Muscle of leg (tissue), 3 donors: ENCODE measurements at regions not wholly inside any gene's neighbourhood (a gene's known extent, or its start where the extent isn't known, plus 50 kb on each side); places are given as distances from the start of the nearest gene placed in this dataset.

ENCODE experiments used
- DNase-seq: peaks from one replicate; pipeline ENCODE4 v3.0.0; 2013
- H3K27ac ChIP-seq: one replicate; pipeline ENCODE4 v1.5.1; 2013; ENCODE audit warnings: mild to moderate bottlenecking, low read length, control low read depth
- H3K27me3 ChIP-seq: one replicate; pipeline ENCODE4 v1.6.1; 2013; ENCODE audit warnings: low read length; ENCODE audit not compliant: control insufficient read depth, insufficient read depth
- H3K36me3 ChIP-seq: one replicate; pipeline ENCODE4 v1.6.1; 2013; ENCODE audit warnings: low read length; ENCODE audit not compliant: control insufficient read depth, insufficient read depth
- H3K4me1 ChIP-seq: one replicate; pipeline ENCODE4 v1.6.1; 2013; ENCODE audit warnings: low read length; ENCODE audit not compliant: control insufficient read depth, insufficient read depth
- H3K4me3 ChIP-seq: one replicate; pipeline ENCODE4 v1.5.1; 2013; ENCODE audit warnings: low read length, control low read depth
- H3K9me3 ChIP-seq: replicated peaks from 2 replicates; pipeline ENCODE4 v1.6.1; 2013; ENCODE audit warnings: low read depth, low read length; ENCODE audit not compliant: control insufficient read depth
- WGBS: methylation state at CpG from one replicate; pipeline ENCODE4 v1.1.5; 2013; ENCODE audit warnings: missing lambda C conversion rate; ENCODE audit not compliant: insufficient coverage; 5-methylcytosine and 5-hydroxymethylcytosine counted together

DNA sequence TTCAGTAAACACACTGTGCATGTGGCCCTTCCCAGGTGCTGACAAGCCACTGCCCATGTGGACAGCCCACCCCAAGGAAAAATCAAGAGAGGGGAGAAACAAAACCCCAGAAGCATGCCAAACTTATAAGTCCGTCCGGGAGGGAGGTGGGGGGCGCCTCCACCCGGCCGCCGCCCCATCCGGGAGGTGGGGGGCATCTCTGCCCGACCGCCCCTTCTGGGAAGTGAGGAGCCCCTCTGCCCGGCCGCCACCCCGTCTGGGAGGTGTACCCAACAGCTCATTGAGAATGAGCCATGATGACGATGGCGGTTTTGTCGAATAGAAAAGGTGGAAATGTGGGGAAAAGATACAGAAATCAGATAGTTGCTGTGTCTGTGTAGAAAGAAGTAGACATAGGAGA, 53.8 kb upstream of the C2CD4B start:
- no peak overlapping the region for H3K4me3 ChIP-seq
- no peaks in the 10 kb centered on the region for H3K27me3 ChIP-seq
- WGBS = 95% methylated on average over 13 of the region's 15 CpGs
- DNase-seq = no peak
- H3K4me1 ChIP-seq = no peaks in the 10 kb centered on the region
- no peaks in the 10 kb centered on the region for H3K36me3 ChIP-seq
- peaks cover 23% of the 10 kb centered on the region for H3K9me3 ChIP-seq
- H3K27ac ChIP-seq = no peak overlapping the region

DNA sequence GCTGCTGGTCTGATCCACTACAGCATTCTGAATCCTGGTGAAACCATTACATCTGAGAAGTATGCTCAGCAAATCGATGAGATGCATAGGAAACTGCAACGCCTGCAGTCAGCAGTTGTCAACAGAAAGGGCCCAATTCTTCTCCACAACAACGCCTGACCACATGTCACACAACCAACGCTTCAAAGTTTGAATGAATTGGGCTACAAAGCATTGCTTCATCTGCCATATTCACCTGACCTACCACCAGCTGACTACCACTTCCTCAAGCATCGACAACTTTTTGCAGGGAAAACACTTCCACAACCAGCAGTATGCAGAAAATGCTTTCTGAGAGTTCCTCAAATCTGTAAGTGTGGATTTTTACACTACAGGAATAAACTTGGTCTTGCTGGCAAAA, 54.7 kb upstream of the C2CD4B start:
- Histone ChIP-seq H3K9me3 (peaks cover 23% of the 10 kb centered on the region), H3K27ac (no peak overlapping the region), H3K4me3 (no peak overlapping the region), H3K4me1 (no peaks in the 10 kb centered on the region), H3K36me3 (no peaks in the 10 kb centered on the region), H3K27me3 (no peaks in the 10 kb centered on the region)
- no peak for DNase-seq
- WGBS = 76% methylated on average over 4 of the region's 5 CpGs

DNA sequence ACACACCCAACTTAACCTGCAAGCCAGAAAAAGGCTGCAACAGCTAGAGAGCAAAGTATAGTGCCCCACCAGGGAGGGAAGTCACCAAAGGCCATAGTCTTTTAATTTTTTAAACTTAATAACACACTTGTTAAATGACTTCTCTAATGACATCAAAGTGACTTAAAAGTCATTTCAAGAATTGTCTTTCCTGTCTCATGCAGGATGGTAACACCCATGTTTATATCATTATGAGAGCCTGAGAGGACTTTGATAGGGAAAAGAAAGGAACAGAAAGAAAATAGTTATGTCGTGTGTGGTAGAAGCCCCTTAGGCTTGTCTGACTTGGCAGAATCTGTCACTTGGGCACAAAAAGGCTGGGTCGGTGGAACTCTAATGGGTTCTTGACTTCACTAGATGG, 57.9 kb upstream of the C2CD4B start:
- WGBS = 78% methylated on average over 2 of the region's 2 CpGs
- H3K4me3 ChIP-seq = no peak overlapping the region
- no peak overlapping the region for H3K27ac ChIP-seq

DNA sequence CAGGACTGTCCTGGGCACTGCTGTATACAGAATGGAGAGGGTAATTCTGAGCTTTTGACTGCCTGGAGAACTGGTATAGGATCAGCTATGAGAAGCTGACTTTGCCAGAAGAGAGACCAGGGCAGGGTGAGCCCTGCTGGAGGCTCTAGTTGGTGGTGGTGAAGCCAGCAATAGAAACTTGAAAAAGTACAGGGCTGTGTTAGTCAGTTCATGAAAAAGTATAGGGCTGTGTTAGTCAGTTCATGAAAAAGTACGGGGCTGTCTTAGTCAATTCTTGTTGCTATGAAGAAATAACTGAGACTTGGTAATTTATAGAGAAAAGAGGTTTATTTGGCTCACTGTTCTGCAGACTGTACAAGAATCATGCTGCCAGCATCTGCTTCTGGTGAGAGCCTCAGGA, 63.5 kb upstream of the C2CD4B start:
- H3K27ac ChIP-seq = no peak overlapping the region
- no peaks in the 10 kb centered on the region for H3K9me3 ChIP-seq
- H3K4me1 ChIP-seq = no peaks in the 10 kb centered on the region
- H3K4me3 ChIP-seq = no peak overlapping the region
- H3K36me3 ChIP-seq = no peaks in the 10 kb centered on the region
- no peaks in the 10 kb centered on the region for H3K27me3 ChIP-seq
- WGBS = 89% methylated on average over 1 of the region's 1 CpG
- DNase-seq = no peak

More for the DNA sequence above, 57.9 kb upstream of the C2CD4B start:
- Histone ChIP-seq H3K36me3 (no peaks in the 10 kb centered on the region), H3K4me1 (no peaks in the 10 kb centered on the region), H3K9me3 (peaks cover 2% of the 10 kb centered on the region), H3K27me3 (no peaks in the 10 kb centered on the region)
- DNase-seq = no peak

DNA sequence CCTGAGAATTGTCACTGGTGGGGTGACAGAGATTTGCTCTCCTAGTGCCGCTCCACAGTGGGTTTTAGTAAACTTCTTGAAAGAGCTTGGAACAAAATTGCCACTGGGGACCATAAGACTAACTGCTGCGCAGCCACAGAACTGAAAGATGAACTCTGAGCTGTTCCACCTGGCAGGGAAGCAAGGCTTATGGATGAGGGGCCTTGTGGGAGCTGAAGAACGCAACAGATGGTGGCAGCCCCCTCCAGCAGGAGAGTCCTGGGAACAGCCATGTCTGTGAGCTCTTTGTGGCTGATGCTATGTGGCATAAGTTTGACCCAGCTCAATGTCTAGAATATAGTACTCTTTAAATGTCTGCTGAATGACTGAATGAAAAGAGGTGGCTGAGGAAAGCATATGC, 66.8 kb upstream of the C2CD4B start:
- Histone ChIP-seq H3K36me3 (no peaks in the 10 kb centered on the region), H3K9me3 (no peaks in the 10 kb centered on the region), H3K27ac (no peak overlapping the region), H3K4me1 (no peaks in the 10 kb centered on the region), H3K27me3 (no peaks in the 10 kb centered on the region), H3K4me3 (no peak overlapping the region)
- 25% methylated on average over 3 of the region's 3 CpGs for WGBS
- DNase-seq = peak; percentile 21

DNA sequence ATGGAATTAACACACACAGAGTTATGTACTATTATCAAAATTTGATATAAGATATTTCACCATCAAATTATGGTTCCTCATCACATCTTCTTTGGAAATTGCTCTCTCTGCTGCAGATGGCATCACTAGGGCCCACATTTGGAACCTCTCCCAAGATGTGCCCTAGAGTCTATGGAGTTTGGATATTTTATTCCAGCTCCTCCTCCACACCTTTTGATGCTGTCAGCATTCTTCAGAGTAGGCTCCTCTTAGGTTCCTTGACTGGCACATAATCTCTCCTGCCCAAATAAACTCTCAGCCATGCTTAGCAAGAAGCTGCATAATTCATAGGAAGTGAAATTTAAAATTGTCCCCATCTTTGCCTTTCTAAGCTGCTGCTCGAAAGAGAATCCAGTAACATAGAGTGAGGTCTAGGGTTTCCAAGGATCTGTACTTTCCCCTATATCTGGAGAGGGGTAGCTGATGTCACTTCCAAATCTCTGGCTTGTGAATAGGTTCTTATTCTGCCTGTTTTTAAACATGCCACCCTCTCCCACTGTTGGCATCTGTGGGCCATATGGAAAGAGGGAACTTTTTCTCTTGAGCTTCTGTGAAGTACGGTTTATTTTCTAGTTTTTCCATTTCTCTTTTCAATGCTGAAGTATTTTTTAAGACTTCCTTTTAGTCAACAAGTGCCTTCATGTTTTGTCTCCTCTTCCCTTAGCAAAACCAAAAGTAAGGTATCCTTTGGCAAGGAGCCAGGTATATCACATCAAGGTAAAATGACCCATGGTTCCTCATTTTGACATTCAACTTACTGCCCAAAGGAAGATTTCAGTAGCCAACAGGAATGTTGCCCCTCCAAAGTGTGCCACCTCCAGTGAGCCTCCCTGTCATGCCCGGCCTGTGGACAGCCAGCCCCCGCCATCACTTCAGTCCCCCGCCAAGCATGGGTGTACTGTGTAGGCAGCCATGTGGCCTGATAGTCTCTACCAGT, 75.3 kb upstream of the C2CD4B start:
- Histone ChIP-seq H3K4me3 (no peak overlapping the region), H3K36me3 (no peaks in the 10 kb centered on the region), H3K27ac (no peak overlapping the region), H3K9me3 (peaks cover 2% of the 10 kb centered on the region), H3K27me3 (no peaks in the 10 kb centered on the region), H3K4me1 (no peaks in the 10 kb centered on the region)
- no peak for DNase-seq
- 88% methylated on average over 4 of the region's 5 CpGs for WGBS

DNA sequence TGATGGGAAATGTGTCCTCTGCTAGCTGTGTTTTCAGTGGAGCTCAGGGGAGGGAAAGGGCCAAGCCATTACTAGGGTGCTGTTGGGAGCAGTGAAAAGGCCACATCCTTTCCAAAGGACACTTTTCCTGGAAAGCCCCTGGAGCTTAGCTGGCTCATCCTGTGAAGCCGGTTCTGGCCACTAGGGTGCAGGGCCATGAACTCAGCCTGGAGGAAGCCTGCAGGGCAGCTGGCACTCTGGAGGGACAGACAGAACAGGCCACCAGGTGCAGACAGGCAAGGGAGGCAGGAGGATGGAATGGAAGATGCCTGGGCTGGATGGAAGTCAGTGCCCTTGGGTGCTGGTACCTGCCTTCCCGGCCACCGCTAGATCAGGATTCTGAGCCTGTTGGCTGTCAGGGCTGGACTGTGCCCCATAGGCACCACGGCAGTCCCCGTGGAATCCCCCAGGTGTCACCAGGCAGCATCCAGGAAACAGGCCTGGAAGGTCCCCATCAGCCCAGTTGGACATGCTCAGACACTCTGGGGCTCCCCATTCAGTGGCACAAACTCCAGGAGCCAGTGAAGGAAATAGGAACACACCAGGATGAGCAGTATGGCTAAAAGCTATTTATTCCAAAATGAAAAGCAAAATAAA, 76.2 kb upstream of the C2CD4B start:
- H3K9me3 ChIP-seq = peaks cover 2% of the 10 kb centered on the region

DNA sequence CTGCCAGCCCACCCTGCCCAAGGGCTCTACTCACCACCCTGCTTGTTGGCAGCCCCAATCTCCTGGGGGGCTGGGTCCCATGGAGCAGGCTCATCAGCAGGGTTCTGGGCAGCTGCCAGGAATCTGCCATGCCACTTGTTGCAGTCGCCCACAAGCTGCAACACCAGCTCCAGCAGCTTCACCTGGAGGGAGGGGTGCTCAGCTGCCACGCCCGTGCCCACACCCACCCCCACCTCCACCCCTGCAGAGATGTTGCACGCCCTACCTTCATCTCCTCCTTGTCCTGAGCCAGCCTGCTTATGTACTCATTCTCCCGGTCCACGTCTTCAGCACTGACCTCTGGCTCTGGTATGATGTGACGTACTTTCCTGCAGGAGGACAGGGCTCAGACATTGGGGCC, 77.9 kb upstream of the C2CD4B start:
- Histone ChIP-seq H3K4me1 (no peaks in the 10 kb centered on the region), H3K4me3 (no peak overlapping the region), H3K27ac (no peak overlapping the region), H3K36me3 (no peaks in the 10 kb centered on the region), H3K27me3 (no peaks in the 10 kb centered on the region), H3K9me3 (peaks cover 2% of the 10 kb centered on the region)
- DNase-seq = no peak
- WGBS = 61% methylated on average over 5 of the region's 7 CpGs

More for the DNA sequence above, 76.2 kb upstream of the C2CD4B start:
- Histone ChIP-seq H3K27ac (no peak overlapping the region), H3K27me3 (no peaks in the 10 kb centered on the region), H3K4me1 (no peaks in the 10 kb centered on the region), H3K36me3 (no peaks in the 10 kb centered on the region), H3K4me3 (no peak overlapping the region)
- no peak for DNase-seq
- 75% methylated on average over 5 of the region's 5 CpGs for WGBS

DNA sequence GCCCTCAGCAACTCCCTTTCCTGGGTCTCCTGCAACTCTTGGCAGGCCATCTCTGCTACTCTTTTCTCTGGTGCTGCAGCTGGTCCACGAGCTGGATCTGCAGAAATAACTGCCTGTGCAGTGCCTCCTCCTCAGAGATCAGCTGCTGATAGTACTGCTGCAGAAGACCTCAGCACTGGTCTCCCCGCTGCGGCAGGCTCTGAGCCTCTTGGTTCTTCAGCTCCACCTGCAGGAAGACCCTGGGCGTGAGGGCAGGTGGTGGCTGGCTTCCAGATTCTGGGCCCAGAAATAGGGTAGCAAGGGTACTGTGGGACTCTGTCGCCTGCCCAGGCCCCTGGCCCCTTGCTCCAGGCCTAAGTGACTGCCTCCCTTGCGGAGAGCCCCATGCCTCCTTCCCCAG, 79.7 kb upstream of the C2CD4B start:
- H3K9me3 ChIP-seq = no peaks in the 10 kb centered on the region
- H3K4me1 ChIP-seq = no peaks in the 10 kb centered on the region
- no peak overlapping the region for H3K4me3 ChIP-seq
- H3K36me3 ChIP-seq = no peaks in the 10 kb centered on the region
- DNase-seq = no peak
- 72% methylated on average over 6 of the region's 6 CpGs for WGBS
- no peak overlapping the region for H3K27ac ChIP-seq
- no peaks in the 10 kb centered on the region for H3K27me3 ChIP-seq

DNA sequence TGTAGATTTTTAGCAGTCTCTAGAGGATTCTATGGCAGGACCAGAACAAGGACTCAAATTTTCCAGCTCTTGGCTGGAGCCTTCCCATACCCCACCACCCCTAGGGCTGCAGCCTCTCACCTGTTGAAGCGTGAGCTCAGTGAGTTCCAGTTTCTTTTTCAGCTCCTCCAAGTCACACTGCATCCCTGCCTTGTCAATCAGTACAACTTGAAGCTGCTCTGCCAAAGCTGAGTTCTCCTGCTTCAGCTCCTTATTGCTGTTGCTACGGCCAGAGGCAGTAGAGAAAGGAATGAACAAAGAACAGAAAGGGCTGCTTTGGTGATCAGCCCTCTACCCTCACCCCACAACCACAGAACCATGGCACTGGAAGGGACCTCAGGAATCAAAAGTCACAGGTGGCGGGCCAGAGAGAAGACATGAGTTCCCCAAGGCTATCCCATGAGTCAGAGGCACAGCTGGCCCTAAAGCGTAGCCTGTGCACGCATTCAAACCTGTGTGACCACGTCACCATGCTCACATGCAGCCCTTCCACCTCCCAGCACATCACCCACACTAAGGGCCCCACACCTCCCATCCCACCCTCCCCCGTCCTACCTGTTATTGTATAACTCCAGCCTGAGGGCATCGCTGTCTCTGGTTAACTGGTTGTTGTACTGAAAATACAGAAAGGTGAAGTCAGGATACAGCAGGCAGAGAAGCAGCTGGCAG, 83.3 kb upstream of the C2CD4B start:
- Histone ChIP-seq H3K4me3 (no peak overlapping the region), H3K4me1 (no peaks in the 10 kb centered on the region), H3K36me3 (no peaks in the 10 kb centered on the region), H3K27me3 (no peaks in the 10 kb centered on the region), H3K27ac (no peak overlapping the region), H3K9me3 (no peaks in the 10 kb centered on the region)
- DNase-seq = no peak
- WGBS = 81% methylated on average over 6 of the region's 8 CpGs
